ENCODE measurements at regions not wholly inside any gene's neighbourhood (a gene's known extent, or its start where the extent isn't known, plus 50 kb on each side); places are given as distances from the start of the nearest gene placed in this dataset.

DNA sequence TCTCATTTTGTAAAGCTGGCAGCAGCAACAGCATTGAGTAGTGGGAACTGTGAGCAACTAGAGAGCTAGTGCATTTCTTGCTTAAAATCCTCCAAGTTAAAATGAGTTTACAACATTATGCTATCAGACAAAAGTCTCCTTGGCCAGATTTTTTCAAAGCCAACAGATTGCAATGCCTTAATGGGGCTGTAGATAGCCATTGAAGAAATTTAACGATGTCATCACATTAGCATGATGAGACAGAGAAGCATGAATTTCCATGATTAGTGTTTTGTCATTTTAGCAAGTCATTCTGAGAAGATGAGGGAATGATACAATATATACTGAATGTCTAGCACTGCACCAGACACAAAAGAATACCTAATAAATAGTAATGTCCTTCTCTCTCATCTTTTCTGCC, 307.5 kb upstream of the REG3G start:
- no peaks in the 10 kb centered on the region for H3K4me1 ChIP-seq
- no peaks in the 10 kb centered on the region for H3K27me3 ChIP-seq
- no peak for DNase-seq (ENCODE audit: extremely low spot score in 2 of 2)
- H3K27ac ChIP-seq: no peak overlapping the region
- no peak for TF ChIP-seq POLR2AphosphoS5 (IDR thresholded peaks at IDR 0.05; ENCODE audit: insufficient read depth in 1 of 2, low read depth in 1 of 2)
- TF ChIP-seq POLR2A (IDR thresholded peaks at IDR 0.05): no peak
- TF ChIP-seq, protein P1, sequence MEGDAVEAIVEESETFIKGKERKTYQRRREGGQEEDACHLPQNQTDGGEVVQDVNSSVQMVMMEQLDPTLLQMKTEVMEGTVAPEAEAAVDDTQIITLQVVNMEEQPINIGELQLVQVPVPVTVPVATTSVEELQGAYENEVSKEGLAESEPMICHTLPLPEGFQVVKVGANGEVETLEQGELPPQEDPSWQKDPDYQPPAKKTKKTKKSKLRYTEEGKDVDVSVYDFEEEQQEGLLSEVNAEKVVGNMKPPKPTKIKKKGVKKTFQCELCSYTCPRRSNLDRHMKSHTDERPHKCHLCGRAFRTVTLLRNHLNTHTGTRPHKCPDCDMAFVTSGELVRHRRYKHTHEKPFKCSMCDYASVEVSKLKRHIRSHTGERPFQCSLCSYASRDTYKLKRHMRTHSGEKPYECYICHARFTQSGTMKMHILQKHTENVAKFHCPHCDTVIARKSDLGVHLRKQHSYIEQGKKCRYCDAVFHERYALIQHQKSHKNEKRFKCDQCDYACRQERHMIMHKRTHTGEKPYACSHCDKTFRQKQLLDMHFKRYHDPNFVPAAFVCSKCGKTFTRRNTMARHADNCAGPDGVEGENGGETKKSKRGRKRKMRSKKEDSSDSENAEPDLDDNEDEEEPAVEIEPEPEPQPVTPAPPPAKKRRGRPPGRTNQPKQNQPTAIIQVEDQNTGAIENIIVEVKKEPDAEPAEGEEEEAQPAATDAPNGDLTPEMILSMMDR (IDR thresholded peaks at IDR 0.05): no peak
- intact Hi-C loops (cut with DNase I): no loop called here
- H3K4me3 ChIP-seq: no peak overlapping the region
- H3K36me3 ChIP-seq: no peaks in the 10 kb centered on the region
- no peaks in the 10 kb centered on the region for H3K9me3 ChIP-seq

DNA sequence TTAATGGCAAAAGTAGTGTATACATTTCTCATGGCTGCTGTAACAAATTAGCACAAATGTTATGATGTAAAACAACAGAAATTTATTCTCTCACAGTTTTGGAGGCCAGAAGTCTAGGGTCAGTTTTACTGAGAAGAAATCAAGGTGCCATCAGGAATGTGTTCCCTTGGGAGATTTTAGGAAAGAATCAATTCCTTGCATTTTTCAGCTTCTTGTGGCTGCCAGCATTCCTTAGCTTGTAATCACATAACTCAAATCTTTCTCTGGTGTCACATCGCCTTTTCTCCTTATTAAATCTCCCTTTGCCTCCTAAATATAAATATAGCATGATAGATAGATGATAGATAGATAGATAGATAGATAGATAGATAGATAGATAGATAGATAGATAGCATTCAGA, 307.0 kb upstream of the REG3G start:
- Histone ChIP-seq H3K4me1 (no peaks in the 10 kb centered on the region), H3K9me3 (no peaks in the 10 kb centered on the region)

DNA sequence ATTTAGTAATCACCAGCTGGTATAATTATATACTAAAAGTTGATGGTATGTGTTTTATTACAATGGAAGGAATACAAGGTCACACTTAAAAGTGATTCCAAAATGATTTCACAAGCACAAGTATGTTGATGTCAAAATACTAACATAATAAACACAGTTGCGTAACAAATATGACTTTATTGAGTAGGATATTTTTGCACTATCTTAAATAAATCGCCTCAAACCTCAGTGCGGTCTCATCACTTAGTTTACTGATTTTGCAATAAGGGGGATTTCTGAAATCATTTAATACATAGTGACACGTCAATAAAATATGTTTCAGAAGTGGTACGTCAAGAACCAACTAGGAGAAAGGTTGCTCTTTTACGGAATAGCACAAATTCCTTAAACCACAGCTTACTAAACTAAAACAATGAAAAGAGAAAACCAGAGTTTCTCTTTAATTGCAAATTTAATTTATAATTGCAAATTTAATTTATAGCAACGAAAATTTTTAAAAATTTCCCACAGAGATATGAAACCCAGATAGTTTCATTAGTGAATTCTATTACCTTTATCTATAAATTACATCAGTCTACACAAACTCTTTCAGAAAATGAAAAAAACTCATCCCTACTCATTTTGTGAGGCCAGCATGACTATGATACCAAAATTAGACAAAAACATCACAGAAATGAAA, 304.0 kb upstream of the REG3G start:
- Histone ChIP-seq H3K36me3 (no peaks in the 10 kb centered on the region), H3K4me3 (no peak overlapping the region), H3K4me1 (no peaks in the 10 kb centered on the region), H3K27me3 (no peaks in the 10 kb centered on the region), H3K27ac (no peak overlapping the region), H3K9me3 (no peaks in the 10 kb centered on the region)
- TF ChIP-seq POLR2A (IDR thresholded peaks at IDR 0.05) (no peak), POLR2AphosphoS5 (IDR thresholded peaks at IDR 0.05; ENCODE audit: insufficient read depth in 1 of 2, low read depth in 1 of 2) (no peak)
- TF ChIP-seq, protein P1 (IDR thresholded peaks at IDR 0.05): no peak
- intact Hi-C loops (cut with DNase I): no loop called here
- no peak for DNase-seq (ENCODE audit: extremely low spot score in 2 of 2)

More for the DNA sequence above, 307.0 kb upstream of the REG3G start:
- TF ChIP-seq POLR2AphosphoS5 (IDR thresholded peaks at IDR 0.05; ENCODE audit: insufficient read depth in 1 of 2, low read depth in 1 of 2) (no peak), POLR2A (IDR thresholded peaks at IDR 0.05) (no peak)
- TF ChIP-seq, protein P1 (IDR thresholded peaks at IDR 0.05): no peak
- Histone ChIP-seq H3K4me3 (no peak overlapping the region), H3K27me3 (no peaks in the 10 kb centered on the region), H3K27ac (no peak overlapping the region), H3K36me3 (no peaks in the 10 kb centered on the region)
- DNase-seq (ENCODE audit: extremely low spot score in 2 of 2): no peak
- intact Hi-C loops (cut with DNase I): no loop called here

DNA sequence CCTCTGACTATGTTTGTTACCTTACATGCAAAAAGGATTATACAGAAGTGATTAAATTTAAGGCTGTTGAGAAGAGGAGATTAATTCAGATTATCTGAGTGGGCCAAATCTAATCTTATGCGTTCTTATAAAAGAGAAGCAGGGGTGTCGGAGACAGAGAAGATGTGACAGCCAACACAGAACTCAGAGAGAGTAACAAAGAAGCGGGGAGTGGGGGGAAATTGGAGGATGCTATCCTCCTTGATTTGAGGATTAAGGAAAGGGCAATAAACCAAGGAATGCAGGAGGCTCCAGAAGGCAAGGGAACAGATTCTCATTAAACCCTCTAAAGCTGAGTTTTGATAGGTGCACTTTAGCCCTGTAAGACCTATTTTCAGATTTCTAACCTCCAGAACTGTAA, 291.3 kb upstream of the REG3G start:
- DNase-seq (ENCODE audit: extremely low spot score in 2 of 2): no peak
- intact Hi-C loops (cut with DNase I): no loop called here
- no peak overlapping the region for H3K4me3 ChIP-seq
- no peaks in the 10 kb centered on the region for H3K4me1 ChIP-seq
- H3K9me3 ChIP-seq: no peaks in the 10 kb centered on the region
- H3K36me3 ChIP-seq: no peaks in the 10 kb centered on the region
- H3K27ac ChIP-seq: no peak overlapping the region
- no peak for TF ChIP-seq POLR2AphosphoS5 (IDR thresholded peaks at IDR 0.05; ENCODE audit: insufficient read depth in 1 of 2, low read depth in 1 of 2)
- no peak for TF ChIP-seq POLR2A (IDR thresholded peaks at IDR 0.05)
- TF ChIP-seq, protein P1 (IDR thresholded peaks at IDR 0.05): no peak
- no peaks in the 10 kb centered on the region for H3K27me3 ChIP-seq

DNA sequence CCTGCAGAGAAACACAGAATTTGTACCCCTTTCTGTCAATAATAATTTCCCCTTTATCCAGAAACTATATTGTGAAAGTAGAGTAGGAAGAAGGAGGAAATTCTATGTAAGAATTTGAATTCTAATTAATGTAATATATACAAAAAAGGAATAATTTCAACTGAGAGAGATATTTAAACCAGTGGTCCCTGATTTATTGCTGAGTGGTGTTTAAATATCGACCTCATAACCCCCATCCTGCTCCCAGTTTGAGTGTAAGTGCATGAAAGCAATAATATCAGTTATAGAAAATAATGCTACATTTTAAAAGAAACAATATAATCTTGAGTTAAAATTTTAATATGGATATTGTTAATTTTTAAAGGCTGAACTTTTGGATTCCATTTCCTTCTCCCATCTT, 286.2 kb upstream of the REG3G start:
- Histone ChIP-seq H3K9me3 (no peaks in the 10 kb centered on the region), H3K4me1 (no peaks in the 10 kb centered on the region), H3K4me3 (no peak overlapping the region), H3K27ac (no peak overlapping the region), H3K36me3 (no peaks in the 10 kb centered on the region), H3K27me3 (no peaks in the 10 kb centered on the region)
- intact Hi-C loops (cut with DNase I): no loop called here
- DNase-seq (ENCODE audit: extremely low spot score in 2 of 2): no peak
- TF ChIP-seq POLR2A (IDR thresholded peaks at IDR 0.05) (no peak), POLR2AphosphoS5 (IDR thresholded peaks at IDR 0.05; ENCODE audit: insufficient read depth in 1 of 2, low read depth in 1 of 2) (no peak)
- TF ChIP-seq, protein P1 (IDR thresholded peaks at IDR 0.05): no peak

Measured in vagina (tissue), 2 donors.